ENCODE measurements at regions not wholly inside any gene's neighbourhood (a gene's known extent, or its start where the extent isn't known, plus 50 kb on each side); places are given as distances from the start of the nearest gene placed in this dataset.
A peak's percentile ranks its signal among the peaks of the same experiment; 100 is the strongest.

DNA sequence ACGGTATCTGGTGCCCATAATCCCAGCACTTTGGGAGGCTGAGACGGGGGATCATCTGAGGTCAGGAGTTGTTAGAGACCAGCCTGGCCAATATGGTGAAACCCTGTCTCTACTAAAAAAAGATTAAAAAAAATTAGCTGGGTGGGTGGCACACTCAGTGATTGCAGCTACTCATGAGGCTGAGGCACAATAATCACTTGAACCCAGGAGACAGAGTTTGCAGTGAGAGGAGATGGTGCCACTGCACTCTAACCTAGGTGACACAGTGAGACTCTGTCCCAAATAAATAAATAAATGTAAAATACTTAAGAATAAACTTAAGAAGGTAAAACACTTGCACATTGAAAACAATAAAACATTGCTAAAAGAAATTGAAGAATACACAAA, 90.4 kb downstream of the ZNF280B start:
- no peak for DNase-seq (ENCODE audit: low read depth in 2 of 2)

DNA sequence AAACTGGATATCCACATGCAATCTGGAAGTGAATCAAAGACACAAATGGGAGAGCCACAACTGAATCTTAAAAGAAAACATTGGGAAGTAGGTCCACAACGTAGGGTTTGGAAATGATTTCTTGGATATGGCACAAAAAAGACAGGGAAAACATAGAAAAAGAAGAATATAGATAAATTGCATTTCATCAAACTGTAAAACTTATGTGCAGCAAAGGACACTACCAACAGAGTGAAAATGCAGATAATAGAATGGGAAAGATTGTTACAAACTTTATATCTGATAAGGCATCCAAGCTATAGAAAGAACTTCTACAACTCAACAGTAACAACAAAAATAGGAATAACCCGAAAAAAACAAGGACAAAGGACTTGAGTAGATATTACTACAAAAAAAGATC, 89.6 kb downstream of the ZNF280B start:
- no peak for DNase-seq (ENCODE audit: low read depth in 2 of 2)

DNA sequence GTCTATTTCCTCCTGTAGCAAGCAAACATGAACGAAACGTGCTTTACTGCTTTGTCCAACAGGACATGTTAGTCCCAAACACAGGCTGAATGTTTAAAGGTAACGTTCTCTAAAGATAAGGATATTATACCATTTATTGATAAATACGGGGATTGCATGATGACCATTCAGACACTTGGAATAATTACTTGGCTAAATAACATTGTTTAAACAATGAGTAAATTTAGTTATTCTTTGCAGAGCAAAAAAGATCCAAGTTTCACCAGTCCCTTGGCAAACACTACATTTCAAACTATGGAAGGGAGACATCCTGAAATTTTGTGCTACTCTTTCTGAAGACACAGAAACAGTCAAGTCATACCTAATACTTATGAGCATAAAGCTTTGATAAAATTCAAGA, 88.0 kb downstream of the ZNF280B start:
- DNase-seq (ENCODE audit: low read depth in 2 of 2): no peak

DNA sequence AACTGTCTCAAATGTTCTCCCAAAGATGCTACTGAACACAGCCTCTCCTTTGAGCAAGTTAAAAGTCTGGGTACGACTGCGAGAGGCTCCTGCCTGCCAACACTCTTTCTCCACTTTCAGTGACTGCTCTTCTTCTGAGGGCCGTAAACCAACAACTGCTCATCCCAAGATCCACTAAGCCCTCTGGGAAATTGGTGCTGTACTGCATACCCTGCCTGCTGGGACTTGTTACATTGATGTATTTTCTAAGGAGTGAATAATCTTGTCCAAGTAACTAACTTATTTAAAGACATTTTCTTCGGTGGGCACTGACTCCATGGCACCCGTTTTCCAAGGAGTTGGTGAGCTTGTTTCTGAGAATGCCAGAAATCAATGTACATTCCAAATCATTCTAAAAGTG, 87.2 kb downstream of the ZNF280B start:
- DNase-seq (ENCODE audit: low read depth in 2 of 2): no peak

DNA sequence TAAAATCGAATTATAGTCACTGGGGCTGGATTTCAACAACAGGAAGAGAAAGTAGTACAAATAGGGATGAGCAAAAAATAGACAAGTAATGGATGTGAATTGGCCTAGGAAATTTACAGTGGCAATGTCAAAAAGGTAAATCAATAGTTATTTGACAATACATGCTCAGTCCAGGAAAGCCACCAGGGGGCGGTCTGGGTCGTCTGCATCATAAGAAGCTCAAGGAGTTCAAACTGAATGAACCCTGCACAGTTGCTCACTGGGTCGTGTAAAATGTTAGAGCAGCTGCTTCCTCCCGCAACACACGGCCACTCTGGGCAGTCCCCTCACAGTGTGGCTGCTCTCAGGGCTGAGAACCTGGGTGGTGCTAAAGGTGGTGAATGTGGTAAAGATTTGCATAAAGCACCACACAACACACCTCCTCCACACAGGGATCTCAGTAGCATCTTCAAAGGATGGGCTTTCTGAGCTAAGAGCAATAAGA, 85.9 kb downstream of the ZNF280B start:
- DNase-seq (ENCODE audit: low read depth in 2 of 2): peak; percentile 12 to 66

DNA sequence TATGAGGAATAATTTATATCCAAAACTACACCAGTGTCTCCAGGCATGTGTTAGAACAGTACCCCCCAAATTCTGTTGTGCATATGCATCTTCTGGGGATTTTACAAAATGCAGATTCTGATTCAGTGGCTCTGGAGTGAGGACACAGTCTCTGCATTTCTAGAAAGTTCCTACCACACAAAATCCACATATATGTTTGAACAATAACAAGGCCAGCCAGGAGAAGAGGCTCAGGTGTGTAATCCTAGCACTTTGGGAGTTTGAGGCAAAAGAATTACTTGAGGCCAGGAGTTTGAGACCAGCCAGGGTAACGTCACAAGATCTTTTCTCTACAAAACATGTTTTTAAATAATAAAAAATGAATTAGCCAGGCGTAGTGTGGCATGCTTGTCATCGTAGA, 84.9 kb downstream of the ZNF280B start:
- DNase-seq (ENCODE audit: low read depth in 2 of 2): no peak

DNA sequence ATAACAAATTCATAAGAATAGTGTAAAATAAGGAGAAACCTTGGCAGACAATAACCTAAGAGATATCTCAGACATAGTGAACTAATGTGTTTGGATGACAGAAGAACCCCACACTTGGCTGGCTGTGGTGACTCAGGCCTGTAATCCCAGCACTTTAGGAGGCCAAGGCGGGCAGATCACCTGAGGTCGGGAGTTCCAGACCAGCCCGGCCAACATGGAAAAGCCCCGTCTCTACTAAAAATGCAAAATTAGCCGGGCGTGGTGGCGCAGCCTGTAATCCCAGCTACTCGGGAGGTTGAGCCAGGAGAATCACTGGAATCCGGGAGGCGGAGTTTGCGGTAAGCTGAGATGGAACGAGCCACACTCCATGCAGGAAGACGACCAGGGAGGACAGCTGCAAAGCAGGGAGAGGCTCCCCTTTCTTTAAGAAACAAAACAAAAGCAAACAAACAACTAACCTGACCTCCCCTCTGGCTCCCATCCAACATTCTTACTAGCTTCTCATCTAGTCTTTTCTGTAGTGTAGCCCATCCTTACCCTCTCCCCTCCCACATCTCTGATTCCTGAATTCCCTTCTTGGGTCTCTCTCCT, 84.2 kb downstream of the ZNF280B start:
- no peak for DNase-seq (ENCODE audit: low read depth in 2 of 2)

DNA sequence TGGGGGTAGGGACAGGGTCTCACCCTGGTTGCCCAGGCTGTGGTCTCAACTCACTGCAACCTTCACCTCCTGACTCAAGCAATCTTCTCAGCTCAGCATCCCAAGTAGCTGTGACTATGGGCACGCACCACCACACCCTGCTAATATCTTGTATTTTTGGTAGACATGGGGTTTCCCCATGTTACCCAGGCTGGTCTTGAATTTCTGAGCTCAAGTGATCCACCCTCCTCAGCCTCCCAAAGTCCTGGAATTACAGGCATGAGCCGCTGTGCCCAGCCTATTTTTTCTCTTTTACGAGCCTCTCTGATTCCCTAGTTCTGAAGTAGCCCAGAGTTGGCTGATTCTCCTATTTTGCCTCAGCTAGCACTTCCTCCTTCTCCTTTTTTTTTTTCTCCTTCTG, 83.6 kb downstream of the ZNF280B start:
- no peak for DNase-seq (ENCODE audit: low read depth in 2 of 2)

DNA sequence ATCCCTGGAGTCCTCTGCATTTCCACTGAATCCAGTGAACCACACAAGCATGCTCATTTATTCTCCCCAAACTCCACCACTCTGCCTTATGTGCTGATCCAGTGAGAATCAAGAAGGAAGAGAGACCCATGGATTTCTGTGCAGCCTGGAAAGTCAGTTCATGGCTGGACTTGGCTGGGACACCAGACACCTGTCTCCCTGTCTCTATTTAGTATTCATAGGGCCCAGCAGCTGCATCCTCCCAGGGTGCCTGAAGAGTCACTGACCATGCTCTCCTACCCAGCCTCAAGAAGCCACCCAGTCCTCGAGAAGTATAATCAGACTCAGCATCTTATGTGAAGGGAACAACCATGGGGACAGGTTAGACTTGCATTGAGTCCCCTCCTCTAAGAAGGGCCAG, 83.2 kb downstream of the ZNF280B start:
- no peak for DNase-seq (ENCODE audit: low read depth in 2 of 2)

DNA sequence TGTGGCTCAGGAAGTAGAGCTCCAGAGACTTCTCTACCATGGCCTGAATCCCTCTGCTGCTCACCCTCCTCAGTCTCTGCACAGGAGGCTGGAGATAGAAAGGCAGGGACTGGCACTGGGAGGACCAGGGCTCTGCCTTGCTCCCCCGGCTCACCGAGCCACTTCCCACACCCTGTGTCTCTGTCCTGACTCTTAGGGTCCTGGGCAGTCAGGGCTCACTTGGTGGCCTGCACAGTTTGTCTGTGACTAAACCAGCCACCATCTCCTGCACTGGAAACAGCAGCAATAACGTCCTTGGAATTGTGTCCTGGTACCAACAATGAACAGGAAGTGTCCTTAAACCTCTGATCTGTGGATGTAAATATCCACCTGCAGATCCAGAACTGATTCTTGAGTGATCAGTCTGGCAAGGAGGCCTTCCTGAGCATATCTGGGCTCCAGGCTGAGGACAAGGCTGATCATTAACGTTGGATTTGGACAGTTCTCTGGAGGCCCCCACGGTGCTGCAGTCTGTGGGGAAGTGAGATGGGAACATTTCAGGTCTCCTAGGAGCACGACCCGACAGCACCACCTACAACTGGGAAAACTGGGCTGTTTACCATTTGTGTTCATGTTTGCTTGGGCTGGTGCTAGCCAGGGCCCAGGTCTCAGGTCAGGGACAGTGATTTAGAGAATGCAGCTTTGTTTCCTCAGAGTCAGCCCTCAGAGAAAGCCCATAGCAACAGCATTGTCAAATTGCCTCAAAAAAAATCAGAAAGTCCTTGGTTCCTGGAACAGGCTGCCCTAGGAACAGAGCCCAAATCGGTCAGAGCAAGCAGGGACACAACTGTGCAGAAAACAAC, 82.5 kb downstream of the ZNF280B start:
- no peak for DNase-seq (ENCODE audit: low read depth in 2 of 2)

DNA sequence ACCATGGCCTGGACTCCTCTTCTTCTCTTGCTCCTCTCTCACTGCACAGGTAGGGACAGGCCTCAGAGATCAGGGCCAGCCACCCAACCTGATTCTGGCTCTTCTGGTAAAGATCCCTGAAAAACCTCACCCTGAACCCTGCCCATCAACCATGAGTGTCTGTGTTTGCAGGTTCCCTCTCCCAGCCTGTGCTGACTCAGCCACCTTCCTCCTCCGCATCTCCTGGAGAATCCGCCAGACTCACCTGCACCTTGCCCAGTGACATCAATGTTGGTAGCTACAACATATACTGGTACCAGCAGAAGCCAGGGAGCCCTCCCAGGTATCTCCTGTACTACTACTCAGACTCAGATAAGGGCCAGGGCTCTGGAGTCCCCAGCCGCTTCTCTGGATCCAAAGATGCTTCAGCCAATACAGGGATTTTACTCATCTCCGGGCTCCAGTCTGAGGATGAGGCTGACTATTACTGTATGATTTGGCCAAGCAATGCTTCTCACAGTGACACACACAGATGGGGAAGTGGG, 80.9 kb downstream of the ZNF280B start:
- no peak for DNase-seq (ENCODE audit: low read depth in 2 of 2)

DNA sequence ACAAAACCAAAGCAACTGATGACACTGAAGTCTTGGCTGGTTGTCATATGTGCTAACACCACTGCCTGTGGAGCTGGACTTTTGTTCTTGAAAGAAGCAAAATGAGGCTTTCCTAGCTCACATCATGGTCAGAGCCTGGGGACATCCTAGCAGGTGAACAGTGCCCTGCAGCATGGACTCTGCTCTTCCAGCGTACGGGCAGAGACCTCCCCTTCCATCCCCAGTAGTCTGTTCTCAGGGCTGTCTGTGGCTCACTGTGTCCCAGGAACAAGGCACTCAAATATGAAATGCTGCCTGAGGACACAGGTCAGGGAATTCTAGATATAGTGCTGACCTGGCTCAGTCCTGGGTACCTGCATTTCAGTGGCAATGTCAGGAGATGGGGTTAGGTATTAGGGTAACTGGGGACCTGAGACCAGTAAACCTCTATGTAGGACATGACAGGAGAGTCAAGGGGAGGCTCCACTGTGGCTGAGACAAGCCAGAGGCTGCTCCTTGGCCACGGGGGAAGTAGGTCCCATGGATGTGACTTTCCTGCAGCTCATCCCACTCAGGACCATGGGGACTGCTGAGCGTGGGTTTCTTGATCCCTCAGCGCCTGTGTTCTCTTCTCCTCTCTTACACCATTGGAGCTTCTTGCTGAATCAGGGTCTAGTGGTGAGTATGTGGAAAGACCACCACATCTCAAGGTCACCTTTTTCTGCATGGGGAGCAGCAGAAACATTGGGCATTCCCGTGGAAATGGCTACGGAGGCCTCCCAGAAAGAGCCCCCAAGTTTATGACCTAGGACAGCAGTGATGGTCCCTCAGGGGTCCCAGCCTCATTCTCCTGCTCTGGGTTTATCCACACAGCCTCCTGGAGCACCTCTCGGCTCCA, 80.1 kb downstream of the ZNF280B start:
- DNase-seq (ENCODE audit: low read depth in 2 of 2): no peak

DNA sequence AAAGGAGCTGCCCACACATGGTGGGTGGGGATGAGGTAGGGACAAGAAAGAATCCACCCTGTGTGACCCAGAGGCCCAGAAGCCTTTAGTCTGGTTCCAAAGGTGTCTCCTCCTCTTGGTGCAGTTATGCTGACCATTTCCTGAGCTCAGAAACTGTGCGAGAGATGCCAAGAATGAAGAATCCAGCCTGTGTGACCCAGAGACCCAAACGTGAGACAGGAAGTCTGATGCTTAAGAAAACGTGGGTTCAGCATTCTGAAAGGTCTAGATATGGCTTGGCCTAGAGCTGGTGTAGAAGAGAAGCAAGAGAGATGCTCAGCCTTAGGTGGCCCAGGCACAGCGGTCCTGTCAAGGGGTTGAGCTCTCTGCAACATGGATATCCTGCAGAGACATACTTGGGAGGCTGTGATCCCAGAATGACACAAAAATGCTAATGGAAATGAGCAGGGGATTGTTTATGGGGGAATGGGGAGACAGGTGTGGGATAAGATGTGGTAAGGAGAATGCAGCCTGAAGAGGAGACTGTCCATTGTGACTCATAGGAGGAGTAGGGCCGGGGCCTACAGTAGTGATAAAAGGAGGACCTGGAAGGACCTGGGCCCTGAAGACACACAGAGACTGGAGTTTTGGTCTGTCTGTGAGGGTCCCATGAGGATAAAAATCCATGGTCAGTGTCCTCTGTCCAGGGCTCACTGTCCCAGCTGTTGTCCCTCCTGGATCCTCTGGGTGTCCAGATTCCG, 79.0 kb downstream of the ZNF280B start:
- no peak for DNase-seq (ENCODE audit: low read depth in 2 of 2)

DNA sequence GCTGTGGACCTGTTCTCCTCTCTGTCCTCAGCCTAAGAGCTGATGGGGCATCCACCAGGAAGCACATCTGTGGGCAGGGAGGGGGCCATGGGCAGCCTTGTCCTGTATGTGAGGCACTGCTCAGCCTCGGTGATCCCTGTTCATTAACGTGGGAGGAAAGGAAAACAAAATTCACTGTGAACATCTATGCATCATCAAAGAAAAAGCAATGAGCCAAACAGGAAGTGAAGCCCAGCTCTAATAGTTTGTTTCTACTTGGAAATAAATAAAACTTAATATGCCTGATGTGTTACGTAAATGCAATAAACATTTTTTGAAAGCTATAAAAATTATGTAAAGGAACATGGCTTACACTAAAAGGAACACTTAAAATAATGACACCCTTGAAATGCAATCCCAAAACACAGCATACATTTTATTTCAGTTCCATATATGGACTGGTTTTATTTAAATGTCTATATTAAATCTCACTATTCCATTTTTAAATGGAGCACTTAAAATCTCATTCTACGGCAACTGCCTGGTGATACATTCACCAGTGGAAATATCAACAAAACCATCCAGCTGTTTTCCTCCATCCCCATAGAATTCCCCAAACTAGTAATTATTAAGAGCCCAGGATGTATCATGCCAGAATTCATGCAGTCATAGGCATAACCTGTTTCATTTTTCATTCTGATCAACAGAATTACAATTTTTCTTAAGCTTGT, 78.3 kb downstream of the ZNF280B start:
- DNase-seq (ENCODE audit: low read depth in 2 of 2): no peak

DNA sequence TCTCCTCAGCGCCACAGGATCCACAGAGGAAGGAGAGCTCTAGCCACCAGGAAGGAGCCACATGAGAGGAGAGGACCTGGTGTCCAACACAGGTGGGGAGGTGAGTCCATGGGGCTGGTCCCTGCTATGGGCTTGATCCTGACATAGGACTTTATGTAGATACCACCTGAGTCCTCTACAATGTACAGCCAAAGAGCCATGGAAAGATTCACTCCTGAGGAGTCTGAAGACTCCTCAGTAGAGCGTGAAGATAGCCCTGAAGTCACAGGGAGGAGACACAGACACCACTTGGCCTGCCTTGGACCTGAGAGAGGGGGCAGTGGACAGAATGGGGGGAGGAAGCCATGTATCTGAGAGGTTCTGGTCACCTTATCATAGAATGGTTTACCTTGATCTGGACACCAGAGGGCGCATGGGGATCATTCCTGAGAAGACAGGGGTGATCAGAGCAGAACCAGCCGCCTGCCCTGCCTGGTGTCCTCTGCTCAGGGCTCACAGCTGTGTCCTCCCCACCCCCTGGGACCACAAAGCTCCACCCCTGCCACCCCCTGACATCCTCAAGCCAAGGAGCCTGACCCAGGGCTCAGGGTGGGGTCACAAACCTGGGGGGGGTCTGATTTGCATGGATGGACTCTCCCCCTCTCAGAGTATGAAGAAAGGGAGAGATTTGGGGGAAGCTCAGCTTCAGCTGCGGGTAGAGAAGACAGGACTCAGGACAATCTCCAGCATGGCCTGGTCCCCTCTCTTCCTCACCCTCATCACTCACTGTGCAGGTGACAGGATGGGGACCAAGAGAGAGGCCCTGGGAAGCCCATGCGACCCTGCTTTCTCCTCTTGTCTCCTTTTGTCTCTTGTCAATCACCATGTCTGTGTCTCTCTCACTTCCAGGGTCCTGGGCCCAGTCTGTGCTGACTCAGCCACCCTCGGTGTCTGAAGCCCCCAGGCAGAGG, 77.0 kb downstream of the ZNF280B start:
- DNase-seq (ENCODE audit: low read depth in 2 of 2): peak; percentile 5 to 57

DNA sequence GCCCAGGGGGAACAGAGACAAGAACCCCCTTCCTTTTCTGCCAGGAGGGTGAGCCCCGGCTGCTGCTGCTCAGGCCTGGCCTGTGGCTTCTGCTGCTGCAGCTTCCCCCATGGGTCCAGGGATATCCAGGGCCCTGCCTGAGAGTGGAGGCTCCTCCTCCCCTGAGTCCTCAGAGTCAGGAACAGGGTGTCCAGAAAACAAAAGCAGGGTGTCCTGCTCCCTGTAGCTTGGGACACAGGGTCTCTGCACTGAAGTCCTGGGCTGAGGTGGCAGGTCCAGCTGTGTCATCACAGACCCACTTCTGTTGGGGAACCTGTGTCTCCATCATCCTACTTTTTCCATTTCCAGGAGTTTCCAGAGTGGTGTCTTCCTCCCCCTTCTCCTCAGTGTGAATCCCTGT, 76.1 kb downstream of the ZNF280B start:
- DNase-seq (ENCODE audit: low read depth in 2 of 2): no peak

DNA sequence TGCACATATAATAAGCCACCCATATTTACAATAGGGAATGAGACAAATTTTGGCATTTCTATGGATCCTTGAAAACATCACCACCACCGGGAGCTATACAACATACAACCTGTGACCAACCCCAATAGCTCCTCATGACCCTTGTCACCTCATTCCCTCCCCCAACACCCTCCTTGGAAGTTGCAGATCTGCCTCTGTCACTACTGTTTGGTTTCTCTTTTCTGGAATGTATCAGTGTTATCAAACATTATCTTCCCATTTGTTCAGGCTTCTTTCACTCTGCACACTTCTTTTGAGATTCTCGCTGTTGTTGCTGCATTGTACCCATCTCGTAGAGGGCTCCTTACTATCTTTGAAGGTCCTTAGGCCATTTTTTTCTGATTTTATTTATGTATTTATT, 75.6 kb downstream of the ZNF280B start:
- DNase-seq (ENCODE audit: low read depth in 2 of 2): no peak

DNA sequence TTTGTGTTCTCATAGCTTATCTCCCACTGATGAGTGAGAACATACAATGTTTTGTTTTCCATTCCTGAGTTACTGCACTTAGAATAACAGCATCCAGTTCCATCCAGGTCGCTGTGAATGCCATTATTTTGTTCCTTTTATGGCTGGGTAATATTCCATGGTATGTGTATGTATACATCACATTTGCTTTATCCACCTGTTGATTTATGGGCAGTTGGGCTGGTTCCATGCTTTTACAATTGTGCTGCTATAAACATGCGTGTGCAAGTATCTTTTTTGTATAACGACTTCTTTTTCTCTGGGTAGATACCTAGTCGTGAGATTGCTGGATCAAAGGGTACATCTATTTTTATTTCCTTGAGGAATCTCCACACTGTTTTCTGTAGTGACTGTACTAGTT, 74.8 kb downstream of the ZNF280B start:
- DNase-seq (ENCODE audit: low read depth in 2 of 2): no peak

Measured in dermis microvascular lymphatic vessel endothelial cell (primary cell).